Panc1 (cell line): ENCODE measurements at regions not wholly inside any gene's neighbourhood (a gene's known extent, or its start where the extent isn't known, plus 50 kb on each side); places are given as distances from the start of the nearest gene placed in this dataset.

ENCODE experiments used
- CTCF ChIP-seq: fragments of 450-650 bp; IDR thresholded peaks from 2 replicates; pipeline ENCODE4 v1.5.1; 2017; ENCODE audit warnings: mild to moderate bottlenecking
- POLR2AphosphoS5 ChIP-seq: IDR thresholded peaks from 2 replicates; pipeline ENCODE4 v1.6.1; 2012; ENCODE audit warnings: mild to moderate bottlenecking, low read depth, low read length, moderate library complexity
- TCF7L2 ChIP-seq: IDR thresholded peaks from 2 replicates; pipeline ENCODE4 v1.6.1; 2011; ENCODE audit warnings: mild to moderate bottlenecking, low read depth, low read length, inconsistent platforms

- TF ChIP-seq TCF7L2, result no peak
- no peak for TF ChIP-seq POLR2AphosphoS5
- TF ChIP-seq CTCF, result no peak
Measured at GRCh38 chr4:185938654-185939053, 126.7 kb upstream of the SORBS2 start.
